ENCODE measurements at regions not wholly inside any gene's neighbourhood (a gene's known extent, or its start where the extent isn't known, plus 50 kb on each side); places are given as distances from the start of the nearest gene placed in this dataset.

DNA sequence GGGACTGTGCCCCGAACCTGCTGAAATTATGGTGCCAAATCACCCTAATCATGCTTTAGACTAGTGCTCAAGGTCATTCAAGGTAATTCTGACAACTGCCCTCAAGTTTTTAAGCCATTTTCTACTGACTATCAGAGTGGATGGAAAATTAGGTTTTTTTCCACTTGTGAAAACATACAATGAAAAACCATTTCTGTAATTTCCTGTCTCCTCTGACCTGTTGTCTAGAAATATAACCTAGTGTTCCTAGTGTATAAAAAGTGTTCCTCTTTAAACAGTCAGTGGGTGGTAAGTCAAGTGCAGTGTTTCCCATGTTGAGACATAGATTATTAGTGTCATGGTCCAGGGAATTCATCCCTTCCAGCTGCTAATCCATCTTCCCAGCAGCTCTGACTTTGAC, 232.8 kb upstream of the UMPS start:
- H3K4me3 ChIP-seq (ENCODE audit: low read depth, low read length), result no peak overlapping the region
- TF ChIP-seq, protein P1, sequence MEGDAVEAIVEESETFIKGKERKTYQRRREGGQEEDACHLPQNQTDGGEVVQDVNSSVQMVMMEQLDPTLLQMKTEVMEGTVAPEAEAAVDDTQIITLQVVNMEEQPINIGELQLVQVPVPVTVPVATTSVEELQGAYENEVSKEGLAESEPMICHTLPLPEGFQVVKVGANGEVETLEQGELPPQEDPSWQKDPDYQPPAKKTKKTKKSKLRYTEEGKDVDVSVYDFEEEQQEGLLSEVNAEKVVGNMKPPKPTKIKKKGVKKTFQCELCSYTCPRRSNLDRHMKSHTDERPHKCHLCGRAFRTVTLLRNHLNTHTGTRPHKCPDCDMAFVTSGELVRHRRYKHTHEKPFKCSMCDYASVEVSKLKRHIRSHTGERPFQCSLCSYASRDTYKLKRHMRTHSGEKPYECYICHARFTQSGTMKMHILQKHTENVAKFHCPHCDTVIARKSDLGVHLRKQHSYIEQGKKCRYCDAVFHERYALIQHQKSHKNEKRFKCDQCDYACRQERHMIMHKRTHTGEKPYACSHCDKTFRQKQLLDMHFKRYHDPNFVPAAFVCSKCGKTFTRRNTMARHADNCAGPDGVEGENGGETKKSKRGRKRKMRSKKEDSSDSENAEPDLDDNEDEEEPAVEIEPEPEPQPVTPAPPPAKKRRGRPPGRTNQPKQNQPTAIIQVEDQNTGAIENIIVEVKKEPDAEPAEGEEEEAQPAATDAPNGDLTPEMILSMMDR (IDR thresholded peaks at IDR 0.05; ENCODE audit: low read depth, low read length), result no peak

DNA sequence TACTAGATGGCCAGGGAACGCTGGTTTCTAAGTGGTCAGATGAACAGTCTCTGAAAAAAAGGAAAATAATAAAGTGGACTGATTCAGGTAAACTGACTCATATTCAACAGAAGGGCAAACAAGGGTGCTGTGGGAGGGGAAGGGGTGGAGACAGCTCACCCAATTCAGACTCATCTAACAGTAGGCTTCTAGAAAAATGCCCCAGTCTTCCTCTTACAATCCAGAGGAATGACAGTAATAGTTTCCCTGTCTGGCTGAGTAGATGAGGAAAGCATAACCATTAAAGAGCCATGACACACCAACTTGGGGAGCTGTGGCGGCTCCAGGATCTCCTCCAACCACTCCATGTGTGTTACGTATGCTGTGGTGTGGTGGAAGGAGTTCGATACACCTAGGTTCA, 231.4 kb upstream of the UMPS start:
- H3K4me3 ChIP-seq (ENCODE audit: low read depth, low read length), result no peak overlapping the region
- TF ChIP-seq, protein P1 (IDR thresholded peaks at IDR 0.05; ENCODE audit: low read depth, low read length), result no peak

DNA sequence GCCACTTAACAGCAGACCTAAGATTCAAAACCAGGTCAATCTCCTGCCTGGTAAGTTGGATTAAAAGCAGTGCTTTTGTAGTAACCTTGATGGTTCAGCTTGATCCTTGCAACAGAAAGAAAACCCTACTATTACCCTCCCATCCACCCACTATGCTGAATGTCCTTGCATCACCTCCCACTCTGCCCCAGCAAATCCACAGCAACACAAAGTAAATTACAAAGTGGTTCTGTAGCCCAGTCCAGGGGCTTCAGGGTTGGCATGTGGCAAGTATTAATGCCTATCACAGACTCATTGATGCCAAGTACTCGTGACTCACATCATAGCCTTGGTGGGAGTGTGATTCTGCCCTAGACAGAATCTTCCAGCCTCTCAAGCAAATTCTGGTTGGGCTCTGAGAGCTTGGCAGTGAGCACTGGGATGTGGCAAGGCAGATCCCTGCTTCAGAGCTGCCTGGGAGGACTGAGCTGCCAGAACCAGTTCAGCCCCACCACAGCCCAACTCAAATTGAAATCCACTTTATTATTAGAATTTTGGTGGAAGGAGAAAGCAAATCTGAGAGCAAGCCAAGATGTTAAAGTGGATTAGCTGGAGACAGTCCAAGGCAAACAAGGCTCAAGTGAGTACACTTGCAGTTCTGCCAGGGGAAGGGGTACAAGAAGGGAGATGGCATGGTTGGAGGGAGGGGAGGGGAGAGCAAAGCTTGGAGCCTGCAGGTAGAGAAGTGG, 225.8 kb upstream of the UMPS start:
- H3K4me3 ChIP-seq (ENCODE audit: low read depth, low read length), result no peak overlapping the region
- TF ChIP-seq, protein P1 (IDR thresholded peaks at IDR 0.05; ENCODE audit: low read depth, low read length), result no peak

DNA sequence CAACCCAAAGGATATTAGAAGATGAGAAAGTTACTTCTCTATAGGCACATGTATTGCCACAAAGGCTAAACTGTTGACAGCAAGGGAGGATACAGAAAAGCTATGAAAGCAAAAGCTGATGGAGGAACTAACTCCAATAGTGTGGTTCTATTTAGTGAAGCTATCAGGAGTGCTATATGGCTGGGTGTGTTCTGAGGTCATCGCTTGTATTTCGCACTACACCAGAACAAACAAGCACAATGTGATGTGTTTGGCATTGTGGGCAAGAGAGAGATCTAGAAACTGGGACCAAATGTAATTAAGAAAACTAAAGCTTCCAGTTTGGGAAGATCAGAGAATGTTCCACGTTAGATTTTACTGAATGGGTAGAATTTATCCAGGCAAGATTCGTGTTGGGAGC, 220.4 kb upstream of the UMPS start:
- TF ChIP-seq, protein P1 (IDR thresholded peaks at IDR 0.05; ENCODE audit: low read depth, low read length), result no peak

DNA sequence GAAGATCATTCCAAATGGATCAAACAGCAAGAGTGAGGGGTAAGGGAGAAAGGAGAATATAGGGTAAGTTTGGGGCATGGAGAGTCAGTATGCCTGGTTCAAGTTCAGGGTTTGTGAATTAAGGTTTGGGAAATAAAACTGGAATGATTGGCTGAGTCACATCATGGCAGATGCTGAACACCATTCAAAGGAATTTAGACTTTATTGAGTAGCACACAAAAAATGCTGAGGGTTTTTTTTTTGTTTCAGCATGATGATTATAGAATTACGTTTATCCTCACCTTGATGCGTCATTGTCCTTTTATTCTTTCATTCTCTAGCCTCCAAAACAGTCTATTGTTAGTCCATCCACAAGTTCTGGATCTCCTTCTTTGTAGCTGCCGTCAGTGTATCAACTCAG, 220.0 kb upstream of the UMPS start:
- TF ChIP-seq, protein P1 (IDR thresholded peaks at IDR 0.05; ENCODE audit: low read depth, low read length), result no peak

More for the DNA sequence above, 220.4 kb upstream of the UMPS start:
- no peak overlapping the region for H3K4me3 ChIP-seq (ENCODE audit: low read depth, low read length)

DNA sequence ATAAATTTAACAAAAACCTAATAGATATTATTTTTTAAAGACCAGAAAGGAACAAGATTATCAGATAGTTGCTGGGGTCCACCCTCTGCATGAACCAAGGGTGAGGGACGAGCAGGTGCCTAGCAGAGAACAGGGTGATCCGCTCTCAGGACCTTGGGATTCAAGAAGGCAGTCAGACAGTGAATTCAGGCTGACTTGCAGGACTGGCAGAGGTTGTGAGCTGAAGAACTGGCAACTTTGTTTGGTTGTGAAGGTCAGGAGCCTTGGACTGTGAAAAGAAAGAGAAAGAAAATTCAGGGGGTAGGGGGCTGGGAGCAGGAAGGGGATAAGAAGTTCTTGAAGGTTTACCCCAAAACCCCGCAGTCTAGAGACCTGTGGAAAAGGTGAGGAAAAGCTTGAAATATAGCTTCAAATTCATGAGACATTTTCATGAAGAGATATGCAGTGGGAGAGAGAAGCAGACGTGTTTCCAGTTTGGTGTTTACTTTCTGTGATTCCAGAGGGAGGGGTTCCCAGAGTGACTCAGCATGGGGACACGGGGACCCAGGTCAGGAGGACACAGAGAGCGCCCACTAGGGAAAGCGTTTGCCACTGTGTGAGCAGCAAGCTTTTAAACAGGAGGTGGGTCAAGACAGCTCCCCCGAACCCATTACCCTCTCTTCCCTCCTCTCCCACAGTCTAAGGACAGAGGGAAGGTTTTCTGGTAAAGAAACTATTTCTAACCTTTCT, 217.2 kb upstream of the UMPS start:
- no peak overlapping the region for H3K4me3 ChIP-seq (ENCODE audit: low read depth, low read length)
- TF ChIP-seq, protein P1 (IDR thresholded peaks at IDR 0.05; ENCODE audit: low read depth, low read length), result no peak

More for the DNA sequence above, 220.0 kb upstream of the UMPS start:
- H3K4me3 ChIP-seq (ENCODE audit: low read depth, low read length), result no peak overlapping the region

DNA sequence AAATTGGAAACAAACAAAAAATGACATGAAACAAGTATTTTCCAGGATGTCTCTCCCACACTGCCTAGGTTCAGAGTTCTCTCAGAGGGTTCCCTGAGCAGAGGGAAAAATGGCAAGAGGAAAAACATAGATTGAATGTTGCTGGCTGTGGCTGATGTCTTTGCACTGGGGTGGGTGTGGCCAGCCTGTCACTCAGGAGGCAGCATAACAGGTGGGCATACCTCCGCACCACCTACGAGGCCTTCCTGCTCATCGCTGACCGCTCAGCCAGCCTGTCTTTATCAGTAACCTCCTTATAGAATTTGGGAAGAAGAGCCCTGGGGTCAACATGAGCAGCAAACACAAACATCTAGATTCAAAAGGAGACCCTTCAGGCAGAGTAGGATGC, 216.6 kb upstream of the UMPS start:
- H3K4me3 ChIP-seq (ENCODE audit: low read depth, low read length), result no peak overlapping the region
- TF ChIP-seq, protein P1 (IDR thresholded peaks at IDR 0.05; ENCODE audit: low read depth, low read length), result no peak
